Head of caudate nucleus (tissue), 42 donors: ENCODE measurements at regions not wholly inside any gene's neighbourhood (a gene's known extent, or its start where the extent isn't known, plus 50 kb on each side); places are given as distances from the start of the nearest gene placed in this dataset.

ENCODE experiments used
- DNase-seq, 42 donors: peaks; one replicate each; pipeline versions ENCODE4 v3.0.0 to v3.0.0-alpha.2; 2020 to 2021; ENCODE audit warnings: mixed read lengths in 7 of 42
- intact Hi-C: fragments of 100-400 bp; cut with DNase I; formaldehyde crosslinking; loops from one replicate; pipeline ENCODE4 v1.15.0; 2022

DNA sequence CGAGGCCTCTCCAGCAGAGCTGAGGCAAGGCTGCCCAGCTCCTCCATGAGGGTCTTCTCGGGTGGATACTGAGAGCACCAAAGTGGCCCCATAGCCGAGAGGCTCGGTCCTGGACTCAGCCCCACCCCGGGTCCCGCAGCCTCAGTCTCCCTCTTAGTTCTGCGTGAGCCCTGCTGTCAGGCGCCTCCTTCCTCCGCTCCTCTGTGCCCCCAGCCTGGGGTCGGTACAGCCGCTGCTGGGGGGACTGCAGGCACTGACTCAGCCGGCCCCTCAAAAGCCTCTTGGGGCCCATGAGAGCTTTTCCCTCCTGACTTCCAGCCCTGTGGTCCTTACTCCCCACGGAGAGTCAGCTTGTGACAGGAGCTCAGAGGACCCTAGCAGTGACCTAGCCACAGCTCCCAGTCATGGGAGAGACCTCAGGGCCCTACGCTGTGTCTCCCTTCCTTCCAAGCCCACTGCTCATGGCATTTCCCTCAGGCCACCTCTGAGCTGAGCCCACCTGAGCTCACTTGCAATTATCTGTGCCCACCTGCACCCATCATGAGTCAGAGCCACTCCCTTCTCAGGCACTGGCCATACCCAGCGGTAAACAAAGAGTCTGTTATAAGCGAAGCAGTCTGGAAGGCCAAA is 295.0 kb upstream of the RTL1 start:
- intact Hi-C loops, result no loop called here
- peak in 7 of 42 donors; percentile 3 to 12 (median 7) for DNase-seq

DNA sequence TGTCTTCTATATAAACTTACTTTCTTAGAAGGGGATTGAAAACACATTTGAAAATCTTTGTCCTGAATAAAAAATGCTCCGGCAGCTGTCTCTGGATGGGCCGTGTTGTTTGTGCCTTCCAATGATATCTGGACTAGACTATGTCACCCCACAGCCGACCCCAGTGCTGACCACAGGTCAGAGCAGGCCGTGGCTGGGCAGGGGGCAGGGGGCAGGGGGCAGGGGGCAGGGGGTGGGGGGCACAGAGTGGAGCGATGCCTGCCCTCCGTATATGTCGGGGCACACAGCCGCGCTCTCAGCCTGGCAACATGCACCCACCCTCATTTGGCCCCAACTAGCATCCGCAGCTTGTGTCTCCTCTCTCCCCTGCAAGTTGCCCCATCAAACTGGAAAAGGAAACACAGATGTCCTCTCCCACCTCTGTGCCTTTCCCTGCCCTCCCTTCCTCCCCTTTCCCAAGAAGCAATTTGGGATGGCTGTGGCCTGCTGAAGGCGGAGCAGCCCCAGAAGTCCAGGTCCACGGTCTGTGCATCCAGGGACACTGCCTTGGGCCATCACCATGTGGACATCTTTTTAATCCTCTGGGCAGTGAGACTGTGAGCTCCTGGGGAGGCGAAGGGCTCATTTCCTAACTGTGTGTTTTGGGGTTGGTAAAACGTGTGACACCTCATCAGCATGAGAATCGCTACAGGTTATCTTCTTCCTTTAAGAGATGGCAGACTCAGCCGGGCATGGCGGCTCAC is 295.7 kb upstream of the RTL1 start:
- intact Hi-C loops, result no loop called here
- peak in 5 of 42 donors; percentile 2 to 10 (median 4) for DNase-seq

DNA sequence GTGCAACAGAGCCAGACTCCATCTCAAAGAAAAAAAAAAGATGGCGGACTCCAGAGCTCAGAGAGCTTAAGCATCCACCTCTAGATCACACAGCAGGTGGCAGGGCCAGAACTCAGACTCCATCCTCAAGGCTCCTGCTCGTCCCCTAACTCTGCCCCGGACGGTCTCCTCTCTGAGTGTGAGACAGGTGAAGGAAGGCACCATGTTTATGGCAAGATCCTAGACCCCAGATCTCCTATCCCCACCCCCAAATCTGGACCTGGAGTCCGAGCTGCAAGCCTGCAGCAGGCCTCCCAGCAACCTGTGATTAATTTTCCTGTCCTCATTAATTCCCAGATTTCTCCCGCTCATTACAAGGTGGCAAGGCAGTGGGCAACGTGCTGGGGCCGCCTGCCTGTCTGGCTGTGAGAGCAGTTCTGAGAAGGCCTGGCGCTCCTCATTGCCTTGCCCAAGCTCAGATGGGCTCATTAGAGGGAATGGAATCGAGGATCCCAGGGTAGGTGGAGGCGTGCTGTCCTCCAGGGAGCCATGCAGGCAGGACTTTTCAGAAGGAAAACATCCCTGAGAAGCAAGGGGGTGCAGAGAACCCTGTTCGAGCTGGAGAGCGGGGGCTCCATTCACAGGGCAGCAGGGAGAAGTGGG is 296.6 kb upstream of the RTL1 start:
- intact Hi-C loops, result no loop called here
- DNase-seq, result peak in 5 of 42 donors; percentile 8 to 18 (median 11)

- DNase-seq, result peak in 7 of 42 donors; percentile 1 to 18 (median 9)
- intact Hi-C loops, result no loop called here
Measured at GRCh38 chr14:101200650-101201516, 297.4 kb upstream of the RTL1 start.

GRCh38 chr14:101201535-101202151 is 298.1 kb upstream of the RTL1 start:
- intact Hi-C loops, result no loop called here
- peak in 5 of 42 donors; percentile 4 to 20 (median 15) for DNase-seq

- peak in 8 of 42 donors; percentile 2 to 20 (median 8) for DNase-seq
- intact Hi-C loops, result no loop called here
Measured at GRCh38 chr14:101202627-101203404, 299.3 kb upstream of the RTL1 start.

- DNase-seq, result no peak
- intact Hi-C loops, result no loop called here
Measured at GRCh38 chr14:101206556-101206955, 303.0 kb upstream of the RTL1 start.

- intact Hi-C loops, result no loop called here
- no peak for DNase-seq
Measured at GRCh38 chr14:101207041-101207440, 303.5 kb upstream of the RTL1 start.

GRCh38 chr14:101207897-101208296 is 304.4 kb upstream of the RTL1 start:
- no peak for DNase-seq
- intact Hi-C loops, result no loop called here

- no peak for DNase-seq
- intact Hi-C loops, result no loop called here
Measured at GRCh38 chr14:101209594-101209993, 306.1 kb upstream of the RTL1 start.

DNA sequence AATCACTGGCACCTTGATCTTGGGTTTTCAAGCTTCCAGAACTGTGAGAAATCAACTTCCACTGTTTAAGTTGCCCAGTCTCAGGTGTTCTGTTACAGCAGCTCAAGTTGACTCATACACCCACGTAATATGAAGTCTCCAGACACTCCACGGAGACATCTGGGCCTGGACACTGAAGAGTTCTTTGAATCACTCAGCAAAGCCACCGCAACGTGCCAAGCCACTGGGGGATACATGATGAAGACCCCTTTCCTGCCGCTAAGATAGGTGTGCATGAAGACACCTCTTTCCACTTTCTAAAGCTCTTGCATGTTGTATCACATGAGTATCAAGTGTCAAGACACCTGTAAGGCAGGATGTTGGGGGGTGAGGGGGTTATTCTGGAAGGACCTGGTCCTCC is 311.7 kb upstream of the RTL1 start:
- intact Hi-C loops, result no loop called here
- DNase-seq, result peak in 4 of 42 donors; percentile 1 to 5 (median 2)

DNA sequence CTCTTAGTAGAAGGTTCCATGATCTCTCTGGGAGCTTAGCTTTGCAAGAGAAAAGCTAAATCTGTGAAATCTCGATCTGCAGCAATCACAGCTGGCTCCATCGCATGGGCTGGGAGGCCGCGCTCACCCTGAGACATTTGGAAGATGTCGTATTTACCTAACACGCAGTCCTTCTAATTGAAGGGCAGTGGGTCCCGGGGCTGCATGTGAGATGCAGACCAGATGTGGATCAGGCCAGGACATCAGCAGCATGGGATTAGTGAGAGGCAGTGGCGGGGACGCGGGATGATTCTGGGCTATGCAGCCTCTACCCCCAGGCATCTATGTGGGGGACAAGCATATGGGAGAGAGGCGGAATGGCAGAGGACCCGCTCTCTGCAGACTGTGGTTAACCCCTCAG is 312.4 kb upstream of the RTL1 start:
- intact Hi-C loops, result no loop called here
- DNase-seq, result peak in 13 of 42 donors; percentile 1 to 37 (median 7)

DNA sequence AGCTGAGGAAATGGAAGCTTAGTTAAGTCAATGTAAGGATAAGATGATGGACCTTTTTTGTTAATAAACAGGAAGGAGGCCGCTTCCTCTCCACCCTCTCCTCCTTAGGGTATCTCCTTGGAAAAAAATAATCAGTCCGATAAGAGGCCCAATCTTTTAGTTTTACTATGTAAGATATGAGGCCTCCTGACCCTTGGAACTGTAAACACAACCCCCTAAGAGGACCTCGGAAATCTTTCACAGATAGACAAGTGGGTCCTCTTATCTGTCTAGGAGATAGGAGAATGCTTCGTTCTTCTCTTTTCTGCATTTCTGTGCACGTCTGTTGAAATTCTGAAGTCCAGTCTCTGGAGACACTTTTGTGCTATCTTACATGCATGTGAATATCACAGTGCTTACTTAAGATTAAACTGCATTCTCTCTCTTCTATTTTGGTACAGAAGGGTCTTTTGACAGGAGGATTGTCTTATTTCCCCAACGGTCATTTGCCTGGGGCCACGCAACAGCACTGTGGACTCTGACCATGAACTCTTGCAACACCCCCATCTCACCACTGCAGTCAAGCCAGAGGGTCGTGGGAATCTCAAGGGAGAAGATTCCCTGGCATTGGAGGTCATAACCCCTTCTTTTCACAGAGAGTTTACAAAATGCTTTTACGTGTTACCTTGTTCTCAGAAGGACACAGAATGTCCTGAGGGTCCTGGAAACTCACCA is 313.0 kb upstream of the RTL1 start:
- intact Hi-C loops, result no loop called here
- DNase-seq, result peak in 5 of 42 donors; percentile 4 to 17 (median 10)

GRCh38 chr14:101217080-101217463 is 313.6 kb upstream of the RTL1 start:
- peak in 6 of 42 donors; percentile 0 to 29 (median 4) for DNase-seq
- intact Hi-C loops, result no loop called here

DNA sequence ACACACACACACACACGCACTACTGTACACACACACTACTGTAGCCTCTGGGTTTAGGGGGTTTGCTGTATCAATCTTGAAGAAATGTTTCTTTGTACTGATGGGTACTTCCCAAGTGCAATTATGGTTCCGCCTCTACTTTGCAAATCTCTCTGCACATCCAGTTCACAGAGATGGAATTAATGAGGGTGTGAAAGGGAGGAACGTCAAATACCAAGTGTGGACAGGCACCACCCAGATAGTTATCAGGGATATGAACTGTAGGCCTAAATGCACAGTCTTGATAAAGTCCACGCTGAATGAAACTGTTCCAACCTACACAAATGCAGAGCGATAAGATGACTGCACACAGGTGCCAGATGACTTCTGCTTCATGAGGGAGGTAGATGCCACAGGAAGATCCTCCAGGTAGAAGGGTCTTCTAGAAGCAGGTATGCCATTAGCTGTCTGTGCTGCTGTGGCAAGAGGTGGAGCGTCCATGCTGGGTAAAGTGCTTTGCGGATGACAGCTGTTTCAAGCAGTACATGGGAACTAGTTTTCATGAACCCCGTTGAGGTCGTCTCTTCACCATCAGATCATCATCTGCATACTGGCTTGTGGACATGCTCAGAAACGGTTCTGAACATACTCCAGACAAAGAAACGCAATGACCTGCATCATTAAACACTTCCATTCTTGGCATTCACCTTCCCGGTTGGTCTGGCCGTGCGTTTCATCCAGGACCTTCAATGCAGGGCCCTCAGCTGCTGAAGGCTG is 314.3 kb upstream of the RTL1 start:
- DNase-seq, result peak in 7 of 42 donors; percentile 1 to 38 (median 4)
- intact Hi-C loops, result no loop called here

DNA sequence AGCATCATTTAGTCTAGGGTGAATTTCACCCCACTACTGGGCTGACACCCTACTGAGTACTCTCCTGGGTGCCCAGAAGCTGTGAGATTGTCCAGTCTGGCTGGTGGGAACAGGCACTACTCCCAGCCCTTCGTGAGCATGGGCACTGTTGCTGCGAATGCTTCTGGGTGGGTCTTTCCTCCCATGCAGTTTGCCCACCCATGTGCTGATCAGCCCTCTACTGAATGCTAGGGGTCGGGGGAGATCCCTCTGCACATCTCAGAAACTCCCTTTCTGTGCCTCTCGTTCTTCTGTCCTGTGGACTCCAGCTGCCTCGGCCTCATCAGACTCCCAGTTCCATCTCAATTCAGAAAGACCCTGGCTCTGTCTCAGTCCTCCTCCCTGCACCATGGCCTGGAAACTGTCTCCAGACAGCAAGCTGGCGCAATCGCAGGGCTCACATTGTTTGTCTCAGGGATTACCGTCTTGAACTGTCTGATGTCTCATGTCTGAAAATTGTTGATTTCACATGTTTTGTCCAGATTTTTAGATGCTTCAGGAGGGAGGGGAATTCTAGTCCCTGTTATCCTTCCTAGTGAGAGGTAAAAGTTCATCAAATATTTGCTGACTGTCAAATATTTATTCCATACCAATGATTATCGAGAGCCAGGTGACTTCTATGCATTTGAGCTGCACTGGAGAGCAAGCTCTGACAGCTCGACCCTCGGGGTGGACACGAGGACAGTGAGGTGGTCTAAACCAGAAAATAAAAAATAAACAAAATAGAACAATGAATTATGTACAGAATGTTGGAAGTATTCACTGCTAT is 316.6 kb upstream of the RTL1 start:
- DNase-seq, result peak in 7 of 42 donors; percentile 2 to 38 (median 11)
- intact Hi-C loops, result no loop called here
